ENCODE measurements at regions not wholly inside any gene's neighbourhood (a gene's known extent, or its start where the extent isn't known, plus 50 kb on each side); places are given as distances from the start of the nearest gene placed in this dataset.

- TF ChIP-seq ELF4 (CRISPR knock-in tag; IDR thresholded peaks at IDR 0.05; ENCODE audit: low read depth) (no peak), ZBTB21 (CRISPR knock-in tag; IDR thresholded peaks at IDR 0.05; ENCODE audit: borderline replicate concordance) (no peak), ZNF232 (CRISPR knock-in tag; IDR thresholded peaks at IDR 0.05) (no peak), CTCF (IDR thresholded peaks at IDR 0.05) (no peak), CREB1 (CRISPR knock-in tag; IDR thresholded peaks at IDR 0.05) (no peak)
Observed at GRCh38 chr6:14211562-14211942, 94.0 kb downstream of the CD83 start.
